ENCODE measurements at regions not wholly inside any gene's neighbourhood (a gene's known extent, or its start where the extent isn't known, plus 50 kb on each side); places are given as distances from the start of the nearest gene placed in this dataset.
"Not testable (repeated sequence)": the region's sequence is repeated elsewhere in the genome, so short reads cannot be mapped to it uniquely, and the experiment has no call there.

GRCh38 chr22:11360632-11361031, 4167.4 kb upstream of the OR11H1 start:
- Histone ChIP-seq H3K4me3 (no peak overlapping the region), H3K27me3 (no peaks in the 10 kb centered on the region), H3K27ac (no peak overlapping the region), H3K4me1 (no peaks in the 10 kb centered on the region), H3K9me3 (peaks cover 0 to 28% (median 0%) of the 10 kb centered on the region in 4 donors), H3K36me3 (no peaks in the 10 kb centered on the region)
- WGBS, 2 donors, result 61 to 64% methylated on average over 12 of the region's 12 CpGs
- TF ChIP-seq, protein P1, sequence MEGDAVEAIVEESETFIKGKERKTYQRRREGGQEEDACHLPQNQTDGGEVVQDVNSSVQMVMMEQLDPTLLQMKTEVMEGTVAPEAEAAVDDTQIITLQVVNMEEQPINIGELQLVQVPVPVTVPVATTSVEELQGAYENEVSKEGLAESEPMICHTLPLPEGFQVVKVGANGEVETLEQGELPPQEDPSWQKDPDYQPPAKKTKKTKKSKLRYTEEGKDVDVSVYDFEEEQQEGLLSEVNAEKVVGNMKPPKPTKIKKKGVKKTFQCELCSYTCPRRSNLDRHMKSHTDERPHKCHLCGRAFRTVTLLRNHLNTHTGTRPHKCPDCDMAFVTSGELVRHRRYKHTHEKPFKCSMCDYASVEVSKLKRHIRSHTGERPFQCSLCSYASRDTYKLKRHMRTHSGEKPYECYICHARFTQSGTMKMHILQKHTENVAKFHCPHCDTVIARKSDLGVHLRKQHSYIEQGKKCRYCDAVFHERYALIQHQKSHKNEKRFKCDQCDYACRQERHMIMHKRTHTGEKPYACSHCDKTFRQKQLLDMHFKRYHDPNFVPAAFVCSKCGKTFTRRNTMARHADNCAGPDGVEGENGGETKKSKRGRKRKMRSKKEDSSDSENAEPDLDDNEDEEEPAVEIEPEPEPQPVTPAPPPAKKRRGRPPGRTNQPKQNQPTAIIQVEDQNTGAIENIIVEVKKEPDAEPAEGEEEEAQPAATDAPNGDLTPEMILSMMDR (IDR thresholded peaks at IDR 0.05), result no peak
- no peak for TF ChIP-seq EP300 (IDR thresholded peaks at IDR 0.05)
- no peak for TF ChIP-seq POLR2A (IDR thresholded peaks at IDR 0.05)
- DNase-seq (ENCODE audit: low spot score in 2 of 2), result no peak

DNA sequence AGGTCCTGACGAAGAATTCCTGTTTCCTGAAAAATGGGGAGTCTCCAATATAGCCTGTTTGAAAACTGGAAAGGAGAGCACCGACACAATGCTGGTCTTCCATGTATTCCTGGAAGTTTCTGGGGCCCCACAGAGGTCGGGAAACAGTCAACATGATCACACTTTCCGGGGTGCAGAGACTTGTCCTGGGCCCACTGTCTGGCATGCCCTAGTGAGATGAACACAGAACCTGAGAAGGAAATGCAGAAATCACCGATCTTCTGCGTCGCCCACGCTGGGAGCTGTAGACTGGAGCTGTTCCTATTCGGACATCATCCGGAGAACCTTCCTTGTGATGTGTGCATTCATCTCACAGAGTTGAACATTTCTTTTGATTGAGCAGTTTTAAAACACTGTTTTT, 4166.5 kb upstream of the OR11H1 start:
- peaks cover 0 to 28% (median 0%) of the 10 kb centered on the region in 4 donors for H3K9me3 ChIP-seq
- not testable (repeated sequence) for H3K36me3 ChIP-seq; H3K4me1 ChIP-seq; H3K4me3 ChIP-seq; DNase-seq (ENCODE audit: low spot score in 2 of 2); H3K27me3 ChIP-seq; H3K27ac ChIP-seq
- 74 to 76% methylated on average over 10 of the region's 10 CpGs for WGBS, 2 donors

- H3K9me3 ChIP-seq; H3K36me3 ChIP-seq; DNase-seq (ENCODE audit: low spot score in 2 of 2); H3K4me1 ChIP-seq; H3K27ac ChIP-seq; H3K4me3 ChIP-seq; H3K27me3 ChIP-seq: not testable (repeated sequence)
- 59 to 75% methylated on average over 1 to 2 of the region's 2 CpGs for WGBS, 2 donors
Observed at GRCh38 chr22:11369612-11370307, 4158.2 kb upstream of the OR11H1 start.

- not testable (repeated sequence) for H3K36me3 ChIP-seq; H3K27ac ChIP-seq; H3K4me3 ChIP-seq; H3K9me3 ChIP-seq; H3K27me3 ChIP-seq; H3K4me1 ChIP-seq; DNase-seq (ENCODE audit: low spot score in 2 of 2)
- WGBS, 2 donors, result no CpG with 5 or more reads among the region's 1 CpG
Observed at GRCh38 chr22:11370311-11370710, 4157.7 kb upstream of the OR11H1 start.
